ENCODE measurements at regions not wholly inside any gene's neighbourhood (a gene's known extent, or its start where the extent isn't known, plus 50 kb on each side); places are given as distances from the start of the nearest gene placed in this dataset.

DNA sequence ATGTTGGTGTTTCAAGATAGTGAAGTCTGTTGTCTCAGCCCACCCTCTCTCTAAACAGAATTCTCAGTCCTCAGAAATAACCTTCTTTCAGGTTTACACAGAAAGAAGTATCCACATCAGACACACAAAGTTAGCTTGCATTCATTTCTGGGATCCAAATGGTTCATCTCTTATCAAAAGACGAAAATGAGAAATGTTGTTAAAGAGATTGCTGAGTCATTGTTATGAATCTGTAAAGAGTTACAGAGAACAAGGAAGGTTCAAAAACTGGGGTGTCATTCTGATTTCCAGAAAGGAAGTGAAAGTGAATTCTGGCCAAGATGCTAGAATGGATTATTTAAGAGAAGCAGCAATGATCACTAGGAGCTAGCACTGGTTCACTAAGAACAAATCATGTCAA, 90.5 kb upstream of the ATXN1 start:
- DNase-seq (ENCODE audit: low read depth) = no peak

DNA sequence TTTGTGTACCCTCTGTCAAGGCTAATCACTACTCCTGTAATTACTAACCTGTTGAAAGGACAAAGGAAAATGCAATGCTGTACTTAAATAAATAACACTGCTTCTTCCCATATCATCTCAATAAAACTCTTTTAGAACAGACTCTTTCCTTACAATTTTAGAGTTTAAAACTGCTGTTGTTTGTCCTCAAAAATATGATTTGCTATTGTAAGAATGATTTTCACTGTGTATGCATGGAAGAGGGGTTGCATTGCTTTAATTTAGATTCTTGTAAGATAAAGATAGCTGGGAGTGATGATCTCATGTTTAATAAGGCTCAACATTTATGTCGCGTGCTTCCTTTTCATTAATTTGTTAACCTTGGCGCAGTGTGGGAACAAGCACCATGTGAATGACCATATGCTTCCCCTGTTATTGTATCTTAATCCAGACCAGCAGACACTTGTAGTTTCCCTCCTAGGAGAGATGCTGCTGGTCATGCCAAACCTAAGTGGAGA, 89.8 kb upstream of the ATXN1 start:
- peak; percentile 54 for DNase-seq (ENCODE audit: low read depth)

DNA sequence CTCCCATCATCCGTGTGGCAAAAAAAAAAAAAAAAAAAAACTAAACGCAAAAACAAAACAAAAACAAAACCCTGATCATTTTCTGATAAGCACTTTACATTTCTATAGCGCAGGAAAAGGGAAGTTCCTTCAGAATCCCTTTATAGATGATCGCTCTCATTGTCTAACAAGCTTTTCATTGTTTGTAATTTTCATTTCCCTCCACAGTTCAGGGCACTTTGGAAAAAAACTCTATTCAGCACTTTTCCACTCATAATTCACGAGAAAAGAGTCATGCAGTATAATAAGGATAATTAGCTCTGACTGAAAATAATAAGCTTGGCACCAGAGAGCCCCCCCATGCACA, 89.4 kb upstream of the ATXN1 start:
- no peak for DNase-seq (ENCODE audit: low read depth)

DNA sequence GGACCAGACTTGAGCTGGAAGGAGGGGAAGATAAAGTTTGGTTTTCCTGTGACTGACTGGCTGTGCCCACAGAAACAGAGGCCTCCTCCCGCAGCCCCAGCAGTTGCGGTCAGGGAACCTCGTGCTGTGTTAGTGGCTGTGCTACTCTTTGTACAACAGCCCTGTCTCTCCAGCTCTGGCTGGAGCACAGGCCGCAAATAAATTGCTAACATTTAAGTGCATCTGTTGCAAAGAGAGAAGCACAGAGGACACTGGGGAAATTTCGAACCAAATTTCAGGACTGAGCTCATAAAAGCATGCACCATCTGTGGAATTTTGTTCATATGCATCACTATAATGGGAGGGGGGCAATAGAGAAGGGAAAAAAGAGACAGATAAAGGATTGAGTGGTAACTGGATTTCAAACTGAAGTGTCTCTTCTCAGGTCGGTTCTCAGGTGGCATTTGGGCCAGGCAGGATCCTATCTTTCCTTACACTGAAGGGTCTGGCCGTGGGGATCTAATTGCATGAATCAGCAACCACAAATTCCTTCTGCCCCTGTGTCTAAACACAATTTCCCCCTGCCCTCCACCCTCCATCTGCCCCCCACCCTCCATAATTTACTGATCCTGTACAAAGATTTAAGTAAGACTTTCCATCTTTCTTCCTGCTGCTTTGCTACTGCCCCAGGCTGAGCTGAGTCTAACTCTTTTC, 88.9 kb upstream of the ATXN1 start:
- DNase-seq (ENCODE audit: low read depth) = no peak

DNA sequence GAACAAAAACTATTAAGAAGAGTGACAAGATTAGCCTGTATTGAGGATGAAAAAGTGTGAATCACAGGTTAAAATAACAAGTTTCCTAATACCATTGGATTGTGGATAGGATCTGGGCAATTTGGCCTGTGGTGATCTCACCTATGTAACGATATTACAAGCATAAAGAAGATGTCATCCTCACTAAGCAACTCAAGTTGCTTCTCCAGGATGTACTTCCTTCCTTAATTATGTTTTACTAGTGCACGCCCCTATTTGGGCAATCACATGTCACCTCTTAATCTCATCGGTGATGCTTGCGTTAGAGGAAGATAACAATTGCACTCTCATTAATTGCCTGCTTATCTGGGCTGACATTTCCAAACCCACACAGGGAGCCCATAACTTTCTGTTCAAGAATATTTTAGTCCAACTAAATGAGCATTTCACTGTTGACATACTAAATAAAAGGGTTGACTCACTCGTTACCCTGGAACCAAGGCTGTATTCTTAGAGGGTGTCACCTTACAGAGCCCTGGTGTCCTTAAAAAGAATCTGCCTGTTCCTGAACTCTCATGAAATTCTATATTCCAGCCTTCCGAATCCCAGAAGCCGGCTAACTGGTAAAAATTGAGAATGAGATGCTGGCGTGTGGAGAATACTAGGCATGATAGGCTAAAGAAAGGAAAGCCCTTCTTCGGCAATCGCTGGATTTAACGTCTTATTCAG, 88.2 kb upstream of the ATXN1 start:
- peak; percentile 83 for DNase-seq (ENCODE audit: low read depth)

DNA sequence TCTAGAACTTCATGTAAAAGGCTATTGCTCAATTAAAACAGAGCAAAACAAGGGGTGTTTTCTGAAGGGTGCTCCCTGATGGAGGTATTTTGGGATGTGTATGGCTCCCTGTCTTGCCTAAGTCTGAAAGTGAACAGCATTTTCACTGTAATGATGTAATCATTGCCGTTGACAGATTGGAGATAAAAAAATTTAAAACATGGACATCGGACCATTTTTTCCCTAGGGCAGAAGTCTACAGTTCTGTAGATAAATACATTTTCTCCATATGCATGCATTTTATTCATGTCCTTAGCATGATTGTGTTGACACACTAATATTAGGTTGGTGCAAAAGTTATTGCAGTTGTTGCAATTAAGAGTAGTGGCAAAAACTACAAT, 85.1 kb upstream of the ATXN1 start:
- DNase-seq (ENCODE audit: low read depth) = no peak

DNA sequence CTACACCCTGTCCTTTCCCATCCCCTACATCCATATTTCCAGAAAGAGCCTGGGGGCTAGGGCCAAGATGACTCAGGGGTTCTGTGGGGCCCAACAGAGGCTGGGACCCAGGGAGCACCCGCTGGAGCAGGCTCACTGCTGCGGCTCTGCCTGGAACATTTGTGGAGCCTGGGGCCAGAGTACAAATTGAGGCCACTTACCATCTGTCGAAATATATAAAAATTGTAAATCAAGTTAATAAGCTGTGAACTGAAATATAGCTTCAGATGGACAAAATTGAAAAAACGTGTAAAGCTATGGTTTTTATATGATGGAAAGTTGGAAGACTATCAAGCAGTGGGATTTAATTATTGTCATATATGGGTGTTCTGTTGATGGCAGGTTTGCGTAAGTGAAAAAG, 82.9 kb upstream of the ATXN1 start:
- no peak for DNase-seq (ENCODE audit: low read depth)

DNA sequence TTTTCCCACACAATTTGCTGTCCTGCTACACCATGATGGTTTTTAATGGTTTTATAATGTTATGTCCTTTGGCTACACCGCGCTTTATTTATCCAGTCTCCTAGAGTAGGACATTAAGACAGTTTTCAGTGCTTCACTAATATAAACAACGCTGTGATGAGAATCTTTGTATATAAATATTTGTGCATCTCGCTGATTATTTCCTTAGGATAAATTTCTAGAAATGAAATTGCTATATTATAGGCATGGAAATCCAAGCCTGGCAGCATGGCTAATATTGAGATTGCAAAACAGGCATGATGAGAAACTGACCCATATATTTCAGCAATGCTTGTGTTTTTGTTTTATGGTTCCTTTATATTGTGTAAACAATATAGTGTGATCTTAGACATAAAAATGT, 81.4 kb upstream of the ATXN1 start:
- DNase-seq (ENCODE audit: low read depth) = peak; percentile 27

DNA sequence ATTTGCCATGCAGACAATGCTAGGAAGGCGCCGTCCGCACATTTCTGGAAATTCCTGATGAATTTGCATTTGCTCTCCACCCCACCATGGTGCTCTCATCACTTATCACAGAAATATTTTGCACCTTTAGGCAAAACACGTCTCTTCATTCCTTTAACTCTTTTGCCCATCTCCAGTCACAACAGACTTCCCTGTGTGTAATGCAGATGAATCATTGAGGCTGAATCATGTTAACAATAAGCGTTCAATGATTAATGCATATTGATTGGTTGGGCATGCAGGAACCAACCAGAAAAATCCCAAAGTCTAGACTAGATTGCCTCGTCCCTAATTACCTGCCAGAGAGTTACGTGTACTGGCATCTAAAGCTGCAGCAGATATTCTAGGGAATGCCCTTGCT, 80.0 kb upstream of the ATXN1 start:
- DNase-seq (ENCODE audit: low read depth) = no peak

DNA sequence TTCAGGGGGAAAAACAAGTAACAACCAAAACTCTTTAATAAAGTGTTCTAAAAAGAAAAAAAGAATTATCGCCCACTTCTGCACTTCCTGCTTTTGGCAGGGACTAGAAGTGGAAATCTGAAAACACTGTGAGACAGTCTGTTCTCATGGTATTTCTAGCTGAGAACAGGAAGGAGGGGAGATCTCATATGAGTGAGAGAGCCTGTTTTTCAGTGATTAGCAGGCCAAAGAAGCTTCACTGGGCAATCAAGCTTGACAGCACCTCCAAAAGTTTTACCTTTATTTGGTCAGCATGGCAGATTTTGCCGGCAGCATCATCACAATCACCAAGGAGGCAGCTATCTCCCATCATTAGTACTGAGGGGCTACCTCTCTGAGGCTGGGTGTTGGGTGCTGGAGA, 79.5 kb upstream of the ATXN1 start:
- no peak for DNase-seq (ENCODE audit: low read depth)

DNA sequence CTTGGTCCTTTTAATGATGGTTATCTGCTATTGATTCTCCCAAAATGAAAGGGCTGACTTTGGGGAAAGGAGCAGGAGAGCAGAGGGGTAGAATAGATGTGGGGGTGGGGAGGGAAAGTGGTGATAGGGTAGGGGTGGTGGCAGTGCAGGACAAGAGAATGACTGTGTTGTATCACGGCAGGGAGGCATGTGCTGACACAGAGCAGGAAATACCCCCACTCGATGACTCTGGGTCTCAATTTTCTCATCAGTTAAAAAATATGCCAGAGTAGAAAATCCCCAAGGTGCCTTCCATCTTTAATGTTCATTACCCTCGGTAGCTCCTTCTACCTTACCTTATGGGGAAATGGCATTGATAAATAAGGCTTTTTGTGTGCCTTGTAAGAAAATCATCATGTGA, 79.0 kb upstream of the ATXN1 start:
- DNase-seq (ENCODE audit: low read depth) = no peak

DNA sequence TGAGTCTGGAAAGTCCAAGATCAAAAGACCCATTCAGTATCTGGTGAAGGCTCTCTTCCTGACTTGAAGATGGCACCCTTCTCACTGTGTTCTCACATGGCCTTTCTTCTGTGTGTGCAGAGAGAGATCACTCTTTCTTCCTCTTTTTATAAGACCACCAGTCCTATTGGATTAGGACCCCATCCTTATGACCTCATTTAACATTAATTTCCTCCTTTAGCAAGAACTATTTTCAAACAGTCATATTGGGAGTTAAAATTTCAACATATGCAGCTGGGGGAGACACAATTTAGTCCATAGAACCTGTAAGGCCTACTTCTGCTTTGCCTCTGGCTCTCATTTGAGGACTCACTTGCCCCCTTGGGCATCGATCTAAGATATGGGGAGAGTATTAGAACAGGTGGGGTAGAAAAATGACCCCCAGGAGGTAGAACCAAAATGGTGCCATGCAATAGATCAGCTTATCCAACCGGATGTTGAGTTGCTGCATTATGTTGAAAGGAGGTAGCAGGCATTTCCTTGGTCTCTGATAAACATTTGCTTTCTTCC, 78.4 kb upstream of the ATXN1 start:
- DNase-seq (ENCODE audit: low read depth) = no peak

DNA sequence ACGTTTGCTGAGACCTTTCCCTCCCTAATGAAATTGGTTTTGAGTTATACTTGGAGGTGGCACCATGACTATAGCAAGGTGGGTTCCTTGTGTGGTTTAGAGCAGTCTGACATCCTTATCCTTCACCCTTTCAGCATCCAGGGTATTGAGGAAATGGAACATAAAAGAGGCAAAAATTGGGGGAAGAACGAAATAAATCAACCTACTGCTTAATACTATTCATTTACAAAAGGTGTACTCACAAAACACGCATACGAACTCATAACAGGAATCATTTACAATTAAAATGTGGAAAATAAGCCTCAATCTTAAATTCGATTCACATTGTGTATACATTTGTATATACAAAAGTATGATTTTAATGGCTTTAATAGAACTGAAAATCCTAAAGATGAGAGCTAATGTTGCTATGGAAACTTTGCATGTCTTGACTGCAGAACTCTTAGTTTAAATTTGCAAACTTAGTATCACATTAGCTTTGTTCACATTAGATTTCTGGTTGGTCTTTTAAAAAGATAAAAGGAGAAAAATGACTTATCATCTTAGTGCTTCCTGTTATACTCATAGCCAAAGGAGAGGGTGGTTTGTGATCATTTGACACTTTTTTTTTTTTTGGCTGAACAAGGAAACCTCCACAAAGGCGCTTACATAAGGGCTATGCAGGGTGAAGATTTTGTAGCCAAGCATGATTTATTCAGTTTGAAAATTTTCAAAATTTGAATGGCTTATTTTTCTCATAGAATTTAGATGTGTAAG, 76.1 kb upstream of the ATXN1 start:
- no peak for DNase-seq (ENCODE audit: low read depth)

DNA sequence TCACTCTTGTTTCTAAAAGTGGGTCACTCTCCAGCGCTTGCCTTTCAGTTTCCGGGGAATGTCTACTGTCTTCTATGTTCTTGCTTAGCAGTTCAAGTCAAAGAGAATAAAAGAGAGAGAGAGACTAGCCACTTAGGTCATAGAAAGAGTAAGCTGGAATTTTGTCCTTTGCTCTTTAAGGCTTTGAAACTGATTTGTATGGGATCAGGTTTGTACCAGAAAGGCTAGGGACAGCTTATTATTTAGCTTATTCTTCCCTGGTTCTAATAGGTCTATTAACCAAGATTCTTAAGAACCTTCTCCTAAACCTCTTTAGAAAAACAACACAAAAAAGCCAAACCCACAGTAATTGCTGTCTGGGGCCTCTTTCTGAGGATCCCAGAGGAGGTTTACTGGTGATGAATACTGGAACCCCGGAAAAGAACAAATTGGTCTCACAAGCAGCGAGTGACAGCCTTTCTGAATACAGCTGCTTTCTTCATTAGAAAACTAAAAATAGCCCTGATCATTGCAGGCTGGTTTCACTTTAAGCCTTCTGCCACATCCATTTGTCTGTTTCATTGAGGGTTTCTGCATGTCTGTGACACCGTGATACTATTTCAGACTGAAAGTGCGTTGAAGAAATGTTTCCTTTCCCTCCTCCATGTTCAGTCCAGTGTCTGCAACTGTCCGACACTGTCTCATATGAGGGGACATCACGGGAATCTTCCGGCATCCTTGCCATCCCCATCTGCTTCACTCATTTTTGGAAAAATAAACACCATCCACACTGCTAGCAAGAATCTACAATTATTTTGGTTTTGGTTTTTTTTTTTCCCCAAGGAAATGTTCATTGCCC, 75.1 kb upstream of the ATXN1 start:
- peak; percentile 17 for DNase-seq (ENCODE audit: low read depth)

DNA sequence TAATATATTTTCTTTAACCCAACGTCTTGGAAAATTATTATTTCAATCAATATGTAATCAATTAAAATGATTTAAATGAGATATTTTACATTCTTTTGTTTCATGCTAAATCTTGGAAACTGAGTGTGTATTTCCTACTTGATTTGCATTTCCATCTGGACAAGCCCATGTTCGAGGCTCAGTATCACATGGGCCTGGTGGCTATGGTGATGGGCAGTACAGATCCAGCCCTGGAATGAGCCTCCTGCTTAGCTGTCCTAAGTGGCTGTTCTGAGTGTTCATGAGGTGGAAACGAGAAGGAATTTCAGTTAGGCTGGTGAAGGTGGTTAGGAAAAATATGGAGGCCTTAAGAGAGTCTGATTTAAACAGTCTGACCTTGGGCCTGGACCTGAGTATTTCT, 73.0 kb upstream of the ATXN1 start:
- DNase-seq (ENCODE audit: low read depth) = no peak

DNA sequence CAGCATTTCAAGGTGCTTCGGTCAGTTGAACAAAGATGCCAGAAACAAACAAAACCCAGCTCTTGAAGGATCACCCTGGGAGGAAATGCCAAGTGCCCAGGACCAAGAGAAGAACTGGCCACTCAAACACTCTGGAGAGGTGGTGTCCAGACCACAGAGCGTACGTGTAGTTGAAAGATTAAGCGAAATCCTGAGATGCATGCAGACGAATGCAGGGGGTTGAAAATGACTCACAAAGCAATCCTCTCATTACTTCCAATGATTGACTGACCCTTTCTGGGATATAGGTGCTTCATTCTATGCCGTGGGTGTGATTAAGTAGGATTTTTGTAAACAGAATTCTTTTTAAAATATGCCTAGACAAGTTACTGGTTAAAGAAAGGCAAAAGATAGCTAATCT, 71.5 kb upstream of the ATXN1 start:
- DNase-seq (ENCODE audit: low read depth) = no peak

DNA sequence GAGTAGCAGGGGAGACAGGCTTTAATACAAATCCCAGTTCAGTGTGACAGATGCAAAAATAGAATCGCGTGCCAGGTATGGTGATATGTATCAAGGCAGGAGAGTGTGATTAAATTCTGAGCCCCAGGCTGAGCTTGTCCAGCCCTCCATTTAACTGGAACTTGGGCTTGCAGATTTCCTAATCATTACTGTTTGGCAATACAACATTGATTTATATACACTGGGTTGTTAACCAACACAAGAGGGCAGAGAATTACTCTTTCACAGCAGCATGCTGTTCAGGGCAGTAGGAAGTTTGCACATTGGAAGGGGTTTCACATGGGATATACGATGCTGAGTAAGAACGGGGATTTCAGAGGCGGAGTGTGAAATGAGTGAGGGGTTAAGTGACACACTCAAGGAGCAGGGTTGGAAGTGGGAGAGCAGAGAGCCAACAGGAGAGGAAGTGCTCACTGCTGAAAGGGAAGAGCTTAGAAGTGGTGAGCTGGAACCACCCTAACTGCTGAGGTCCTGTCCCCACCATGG, 70.8 kb upstream of the ATXN1 start:
- DNase-seq (ENCODE audit: low read depth) = peak; percentile 47

DNA sequence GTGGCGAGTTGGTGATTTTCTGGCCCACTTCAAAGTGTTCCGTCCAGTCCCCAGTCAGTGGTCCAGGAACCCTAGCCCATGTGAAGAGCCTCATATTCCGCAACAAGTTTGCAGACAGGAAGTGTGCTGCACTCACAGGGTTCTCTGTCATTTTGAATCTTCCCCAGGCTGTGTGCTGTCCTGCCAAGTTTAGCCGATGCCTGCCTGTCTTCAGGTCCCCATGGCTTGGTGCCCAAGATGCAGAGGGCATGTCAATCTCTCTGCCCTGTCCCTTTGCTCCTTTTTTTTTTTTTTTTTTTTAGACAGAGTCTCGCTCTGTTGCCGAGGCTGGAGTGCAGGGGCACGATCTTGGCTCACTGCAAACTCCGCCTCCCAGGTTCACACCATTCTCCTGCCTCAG, 69.9 kb upstream of the ATXN1 start:
- DNase-seq (ENCODE audit: low read depth) = no peak

DNA sequence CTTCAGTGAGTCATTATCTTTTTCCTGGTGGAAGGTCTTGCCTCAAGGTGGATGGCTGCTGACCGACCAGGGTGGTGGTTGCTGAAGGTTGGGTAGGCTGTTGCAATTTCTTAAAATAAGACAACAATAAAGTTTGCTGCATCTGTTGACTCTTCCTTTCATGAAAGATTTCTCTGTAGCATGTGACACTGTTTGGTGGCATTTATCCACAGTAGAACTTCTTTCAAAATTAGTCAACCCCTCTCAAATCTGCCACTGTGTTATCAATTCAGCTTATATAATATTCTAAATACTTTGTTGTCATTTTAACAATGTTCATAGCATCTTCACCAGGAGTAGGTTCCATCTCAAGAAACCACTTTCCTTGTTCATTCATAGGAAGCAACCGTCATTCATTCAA, 66.8 kb upstream of the ATXN1 start:
- DNase-seq (ENCODE audit: low read depth) = no peak

DNA sequence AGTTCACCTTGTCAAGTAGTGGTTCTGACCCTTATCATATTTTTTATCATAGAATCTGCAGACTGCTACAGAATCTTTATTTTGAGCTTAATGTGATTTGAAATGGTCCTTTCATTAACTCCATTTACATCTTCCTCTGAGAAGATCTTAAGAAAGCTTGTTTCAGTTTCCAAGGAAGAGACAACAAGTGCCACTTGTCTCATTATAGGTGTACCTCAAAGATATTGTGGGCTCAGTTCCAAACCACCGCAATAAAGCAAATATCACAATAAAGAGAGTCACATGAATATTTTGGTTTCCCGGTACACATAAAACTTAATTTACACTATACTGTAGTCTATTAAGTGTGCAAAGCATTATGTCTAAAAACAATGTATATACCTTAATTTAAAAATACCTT, 66.4 kb upstream of the ATXN1 start:
- no peak for DNase-seq (ENCODE audit: low read depth)

DNA sequence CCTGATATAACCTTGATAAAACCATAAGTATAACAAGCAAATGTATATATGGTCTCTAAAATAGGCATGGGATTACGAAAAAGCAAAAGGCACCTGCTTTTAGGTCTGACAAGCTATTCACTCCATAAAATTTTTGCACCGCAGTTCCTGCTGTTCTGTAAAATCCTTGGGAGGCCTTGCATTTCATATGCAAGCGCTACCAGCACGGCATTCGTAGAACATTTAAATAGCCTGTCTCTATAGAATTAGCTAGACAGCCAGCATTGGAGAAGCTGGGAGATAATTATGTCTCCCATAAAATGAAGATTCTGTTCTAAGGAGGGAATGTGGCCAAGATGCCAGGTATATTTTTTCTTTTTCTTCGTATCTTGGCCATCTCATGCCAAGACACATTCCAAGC, 64.5 kb upstream of the ATXN1 start:
- DNase-seq (ENCODE audit: low read depth) = no peak

All from fibroblast of gingiva (primary cell).